ENCODE measurements at regions not wholly inside any gene's neighbourhood (a gene's known extent, or its start where the extent isn't known, plus 50 kb on each side); places are given as distances from the start of the nearest gene placed in this dataset.
"Not testable (repeated sequence)": the region's sequence is repeated elsewhere in the genome, so short reads cannot be mapped to it uniquely, and the experiment has no call there.

DNA sequence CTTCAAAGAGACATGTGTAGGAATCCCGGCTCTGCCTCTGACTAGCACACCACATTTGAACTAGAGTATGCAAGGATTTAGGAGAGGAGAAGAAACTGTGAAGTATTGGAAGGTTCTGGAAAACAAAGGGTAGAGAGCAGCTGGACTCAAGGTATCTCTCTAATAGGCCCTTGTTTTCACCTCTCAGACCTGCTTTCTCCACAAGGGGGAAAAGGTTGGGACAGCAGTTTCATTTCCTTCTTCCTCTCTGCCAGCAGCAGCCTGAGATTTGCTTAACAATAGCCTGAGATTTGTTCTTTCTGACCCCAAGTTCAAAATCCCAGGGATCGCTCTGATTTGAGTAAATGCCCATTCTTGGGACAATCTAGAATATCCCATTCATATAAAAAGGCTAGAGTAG lies 430.6 kb upstream of the MCTP2 start:
- no peaks in the 10 kb centered on the region for H3K27me3 Mint-ChIP-seq
- ATAC-seq = no peak
- no peak overlapping the region for H3K27ac Mint-ChIP-seq
- no peak overlapping the region for H3K4me3 Mint-ChIP-seq
- H3K36me3 Mint-ChIP-seq = no peaks in the 10 kb centered on the region
- no peaks in the 10 kb centered on the region for H3K4me1 Mint-ChIP-seq
- no peaks in the 10 kb centered on the region for H3K9me3 Mint-ChIP-seq

DNA sequence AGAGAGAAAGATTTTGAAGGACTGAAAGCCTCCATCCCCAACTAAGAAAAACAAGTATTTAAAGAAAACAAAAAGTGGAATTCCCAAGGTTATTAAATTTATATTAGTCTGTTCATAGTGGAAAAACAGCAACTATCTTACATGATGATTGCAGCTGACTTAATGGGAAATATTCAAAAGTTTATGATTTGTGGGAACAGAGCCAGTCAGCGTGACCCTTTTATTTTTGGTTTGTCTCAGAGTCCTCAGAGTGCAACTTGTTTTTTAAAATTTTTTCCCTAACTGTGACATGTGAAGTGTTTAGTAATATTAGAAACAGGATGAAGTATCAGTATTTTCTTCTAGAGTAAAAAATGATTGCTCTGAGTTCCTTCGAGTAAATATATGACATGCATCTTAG lies 441.9 kb upstream of the MCTP2 start:
- Mint-ChIP-seq H3K36me3 (no peaks in the 10 kb centered on the region), H3K9me3 (no peaks in the 10 kb centered on the region), H3K4me1 (no peaks in the 10 kb centered on the region), H3K27ac (no peak overlapping the region), H3K27me3 (no peaks in the 10 kb centered on the region), H3K4me3 (no peak overlapping the region)
- no peak for ATAC-seq

DNA sequence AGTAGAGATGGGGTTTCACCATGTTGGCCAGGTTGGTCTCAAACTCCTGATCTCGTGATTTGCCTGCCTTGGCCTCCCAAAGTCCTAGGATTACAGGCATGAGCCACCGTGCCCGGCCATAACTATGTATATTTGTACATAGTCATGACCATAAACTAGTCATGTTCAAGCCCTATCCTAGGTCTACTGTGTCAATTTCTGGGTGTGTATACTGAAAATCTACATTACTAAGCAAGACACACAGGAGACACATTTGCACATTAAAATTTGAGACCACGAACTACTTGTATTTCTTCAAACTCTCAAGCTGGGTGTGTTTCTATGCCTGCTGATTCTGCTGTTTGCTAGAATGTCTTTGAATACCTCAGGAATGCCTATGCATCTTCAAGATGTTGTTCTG lies 451.3 kb upstream of the MCTP2 start:
- H3K4me3 Mint-ChIP-seq = no peak overlapping the region
- ATAC-seq = no peak
- peaks cover 5% of the 10 kb centered on the region for H3K9me3 Mint-ChIP-seq
- H3K36me3 Mint-ChIP-seq = no peaks in the 10 kb centered on the region
- H3K27ac Mint-ChIP-seq = no peak overlapping the region
- no peaks in the 10 kb centered on the region for H3K4me1 Mint-ChIP-seq
- no peaks in the 10 kb centered on the region for H3K27me3 Mint-ChIP-seq

DNA sequence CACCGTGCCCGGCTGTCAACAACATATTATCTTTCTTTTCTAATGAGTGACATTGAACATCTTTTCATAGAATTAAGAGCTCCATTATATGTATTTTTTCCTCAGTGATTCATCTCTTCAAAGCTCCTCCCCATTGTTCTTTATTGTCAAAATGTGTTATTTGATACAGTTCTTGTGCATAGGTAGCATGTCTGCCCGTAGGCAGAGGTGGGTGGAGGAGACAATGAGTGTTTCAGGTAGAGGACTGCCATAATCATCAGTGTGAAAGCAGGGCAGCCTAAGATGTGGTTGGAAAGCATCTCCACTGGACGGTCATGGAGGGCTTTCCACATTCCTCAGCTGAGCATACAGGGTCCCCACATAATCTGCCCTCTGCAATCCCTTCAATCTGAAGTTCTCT lies 452.0 kb upstream of the MCTP2 start:
- H3K9me3 Mint-ChIP-seq = peaks cover 5% of the 10 kb centered on the region
- H3K4me1 Mint-ChIP-seq = no peaks in the 10 kb centered on the region
- H3K4me3 Mint-ChIP-seq = no peak overlapping the region
- no peak overlapping the region for H3K27ac Mint-ChIP-seq
- ATAC-seq = no peak
- H3K36me3 Mint-ChIP-seq = no peaks in the 10 kb centered on the region
- H3K27me3 Mint-ChIP-seq = no peaks in the 10 kb centered on the region

DNA sequence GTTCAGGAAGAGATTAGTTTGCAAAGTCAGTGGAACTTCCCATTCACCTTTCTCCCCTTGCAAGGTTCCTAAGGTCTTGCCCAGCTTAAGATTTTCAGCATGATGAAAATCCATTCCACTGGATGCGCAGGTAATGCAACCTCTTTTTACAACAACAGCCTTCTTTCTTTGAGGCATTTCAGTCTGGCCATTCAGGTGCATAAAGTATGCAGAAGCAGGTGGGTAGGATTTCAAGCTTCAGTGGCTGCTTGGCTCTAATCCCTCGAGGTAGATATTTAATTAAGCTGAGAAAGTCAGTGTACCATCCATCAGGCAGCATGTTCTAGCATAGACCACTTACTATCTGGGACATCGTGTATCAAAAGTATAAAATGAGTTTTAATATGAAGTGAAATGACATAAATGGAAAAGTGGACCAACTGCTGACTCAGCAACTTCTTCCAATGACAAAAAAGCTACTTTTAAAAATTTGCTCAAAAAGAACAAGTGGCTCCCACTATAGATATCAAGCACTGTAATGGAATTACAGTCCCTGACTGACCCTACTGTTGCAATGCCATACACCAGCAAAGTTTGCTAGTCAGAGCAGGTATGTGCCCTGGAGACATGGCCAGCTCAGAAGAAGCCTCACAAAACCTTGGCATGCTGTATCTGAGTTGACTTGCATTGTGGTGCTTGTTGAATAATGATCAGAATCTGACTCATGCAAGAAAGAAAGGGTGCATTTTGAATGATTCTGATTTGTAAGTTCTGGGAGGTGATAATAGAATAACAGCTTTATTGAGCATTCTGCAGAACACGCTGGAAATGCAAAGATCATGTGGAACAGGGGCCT lies 459.9 kb upstream of the MCTP2 start:
- Mint-ChIP-seq H3K27me3 (no peaks in the 10 kb centered on the region), H3K36me3 (no peaks in the 10 kb centered on the region), H3K27ac (no peak overlapping the region), H3K4me3 (no peak overlapping the region), H3K9me3 (peaks cover 8% of the 10 kb centered on the region), H3K4me1 (no peaks in the 10 kb centered on the region)
- no peak for ATAC-seq

DNA sequence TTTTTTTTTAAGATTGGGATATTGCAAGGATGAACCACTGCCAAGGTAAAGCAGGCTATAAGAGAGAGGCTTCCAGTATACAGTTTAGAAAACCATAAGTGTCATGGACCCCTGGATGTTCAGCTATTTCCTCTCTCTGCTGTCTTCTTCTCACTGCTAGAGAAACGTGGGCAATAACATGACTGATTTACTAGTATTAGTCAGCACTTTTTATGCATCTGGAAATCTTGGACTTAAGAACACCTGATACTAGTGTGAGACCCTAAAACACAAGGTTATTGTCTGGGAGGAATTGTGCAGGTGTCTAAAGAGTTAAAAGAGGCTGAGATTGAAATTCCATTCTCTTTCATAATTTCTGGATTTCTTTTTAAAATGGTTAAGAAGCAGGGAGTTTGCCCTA lies 460.6 kb upstream of the MCTP2 start:
- no peak for ATAC-seq
- Mint-ChIP-seq H3K9me3 (peaks cover 5% of the 10 kb centered on the region), H3K27me3 (no peaks in the 10 kb centered on the region), H3K27ac (no peak overlapping the region), H3K4me3 (no peak overlapping the region), H3K4me1 (no peaks in the 10 kb centered on the region), H3K36me3 (no peaks in the 10 kb centered on the region)

DNA sequence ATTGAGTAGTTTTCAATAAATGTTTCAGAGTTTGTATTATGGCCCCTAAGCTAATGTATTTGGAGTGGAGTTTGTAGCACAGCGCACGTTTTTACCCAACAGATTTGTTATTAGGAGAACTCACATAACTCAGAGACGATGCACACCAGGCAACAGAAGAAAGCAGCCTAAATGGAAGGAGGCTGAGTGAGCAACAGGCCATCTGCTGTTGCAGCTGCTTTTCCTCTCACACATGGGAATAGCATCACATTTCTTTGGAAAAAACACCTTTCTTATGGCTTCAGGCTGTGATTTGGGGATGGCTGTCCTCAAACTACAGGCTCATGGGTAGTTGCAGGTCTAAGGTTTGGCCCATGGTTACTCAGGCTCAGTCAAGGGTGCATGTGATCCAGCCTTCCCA lies 469.3 kb upstream of the MCTP2 start:
- Mint-ChIP-seq H3K9me3 (peaks cover 8% of the 10 kb centered on the region), H3K27ac (no peak overlapping the region), H3K27me3 (no peaks in the 10 kb centered on the region), H3K4me3 (no peak overlapping the region), H3K4me1 (no peaks in the 10 kb centered on the region), H3K36me3 (no peaks in the 10 kb centered on the region)
- no peak for ATAC-seq

DNA sequence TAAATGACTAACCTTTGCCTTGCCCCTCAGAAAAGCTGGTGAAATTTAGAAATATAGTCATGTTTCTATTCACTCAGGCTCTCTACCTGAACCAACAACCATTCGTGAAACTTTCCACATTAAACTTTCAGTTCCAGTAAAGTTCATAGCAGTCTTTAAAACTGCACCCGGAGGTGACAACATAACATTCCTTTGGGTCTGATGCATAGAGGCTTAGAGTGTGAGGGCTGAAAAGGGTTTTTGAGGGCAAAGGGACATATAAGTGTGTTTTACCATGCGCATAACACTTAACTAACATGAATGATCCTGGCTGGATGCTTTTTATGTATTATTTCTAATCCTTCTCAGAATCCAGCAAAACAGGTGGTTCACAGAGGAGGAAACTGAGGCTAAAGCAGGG lies 471.7 kb upstream of the MCTP2 start:
- H3K27ac Mint-ChIP-seq = no peak overlapping the region
- no peaks in the 10 kb centered on the region for H3K27me3 Mint-ChIP-seq
- peaks cover 11% of the 10 kb centered on the region for H3K9me3 Mint-ChIP-seq
- H3K36me3 Mint-ChIP-seq = no peaks in the 10 kb centered on the region
- no peaks in the 10 kb centered on the region for H3K4me1 Mint-ChIP-seq
- H3K4me3 Mint-ChIP-seq = no peak overlapping the region
- ATAC-seq = no peak

DNA sequence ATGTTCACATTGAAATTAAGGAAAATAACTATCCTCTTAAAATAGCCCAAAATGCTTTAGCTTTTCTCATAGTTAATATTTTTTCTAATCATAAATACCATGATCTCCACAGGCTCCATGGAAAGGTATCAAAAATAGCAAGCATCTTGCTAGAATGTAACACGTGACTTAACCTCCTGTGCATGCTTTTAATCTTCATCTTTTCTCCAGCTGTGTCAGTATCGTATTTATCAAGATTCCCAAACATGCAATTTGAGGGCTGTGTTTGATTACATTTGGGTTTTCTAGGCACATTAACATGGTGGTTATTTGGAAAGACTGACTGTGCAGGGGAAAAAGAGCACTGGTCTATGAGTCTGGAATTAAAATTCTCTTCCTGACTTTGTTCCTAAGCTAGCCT lies 472.5 kb upstream of the MCTP2 start:
- no peak for ATAC-seq
- Mint-ChIP-seq H3K27me3 (no peaks in the 10 kb centered on the region), H3K9me3 (peaks cover 11% of the 10 kb centered on the region), H3K4me3 (no peak overlapping the region), H3K36me3 (no peaks in the 10 kb centered on the region), H3K4me1 (no peaks in the 10 kb centered on the region), H3K27ac (no peak overlapping the region)

DNA sequence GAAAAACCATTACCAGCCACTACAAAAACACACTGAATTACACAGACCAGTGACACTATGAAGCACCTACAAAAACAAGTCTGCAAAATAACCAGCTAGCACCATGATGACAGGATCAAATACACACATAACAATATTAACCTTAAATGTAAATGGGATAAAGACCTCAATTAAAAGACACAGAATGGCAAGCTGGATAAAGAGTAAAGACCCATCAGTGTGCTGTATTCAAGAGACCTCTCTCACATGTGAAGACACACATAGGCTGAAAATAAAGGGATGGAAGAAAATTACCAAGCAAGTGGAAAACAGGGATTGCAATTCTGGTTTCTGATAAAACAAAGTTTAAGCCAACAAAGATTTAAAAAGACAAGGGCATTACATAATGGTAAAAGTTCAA lies 482.7 kb upstream of the MCTP2 start:
- Mint-ChIP-seq H3K27me3 (no peaks in the 10 kb centered on the region), H3K9me3 (peaks cover 6% of the 10 kb centered on the region), H3K36me3 (no peaks in the 10 kb centered on the region), H3K4me3 (no peak overlapping the region), H3K4me1 (no peaks in the 10 kb centered on the region), H3K27ac (no peak overlapping the region)
- ATAC-seq = no peak

DNA sequence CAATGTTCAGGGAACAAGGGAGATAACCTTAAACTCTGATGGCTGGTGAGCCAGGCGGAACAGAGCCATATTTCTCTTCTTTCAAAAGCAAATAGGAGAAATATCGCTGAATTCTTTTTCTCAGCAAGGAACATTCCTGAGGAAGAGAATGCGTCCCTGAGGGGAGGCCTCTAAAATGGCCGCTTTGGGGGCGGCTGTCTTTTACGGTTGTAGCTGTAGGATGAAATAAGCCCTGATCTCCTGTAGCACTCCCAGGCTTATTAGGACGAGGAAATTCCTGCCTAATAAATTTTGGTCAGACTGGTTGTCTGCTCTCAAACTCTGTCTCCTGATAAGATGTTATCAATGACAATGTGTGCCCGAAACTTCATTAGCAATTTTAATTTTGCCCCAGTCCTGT lies 496.4 kb upstream of the MCTP2 start:
- H3K36me3 Mint-ChIP-seq, H3K4me3 Mint-ChIP-seq, H3K27ac Mint-ChIP-seq, H3K4me1 Mint-ChIP-seq, H3K27me3 Mint-ChIP-seq, ATAC-seq: not testable (repeated sequence)
- peaks cover 12% of the 10 kb centered on the region for H3K9me3 Mint-ChIP-seq

DNA sequence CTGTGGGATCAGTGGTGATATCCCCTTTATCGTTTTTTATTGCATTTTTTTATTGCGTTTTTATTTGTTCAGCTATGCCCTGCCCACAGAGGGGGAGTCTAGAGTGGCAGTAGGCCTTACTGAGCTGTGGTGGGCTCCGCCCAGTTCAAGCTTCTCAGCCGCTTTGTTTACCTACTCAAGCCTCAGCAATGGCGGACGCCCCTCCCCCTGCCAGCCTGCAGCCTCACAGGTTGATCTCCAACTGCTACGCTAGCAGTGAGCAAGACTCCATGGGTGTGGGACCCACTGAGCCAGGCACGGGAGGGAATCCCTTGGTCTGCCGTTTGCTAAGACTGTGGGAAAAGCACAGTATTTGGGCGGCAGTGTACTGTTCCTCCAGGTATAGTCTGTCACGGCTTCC lies 500.6 kb upstream of the MCTP2 start:
- H3K27ac Mint-ChIP-seq = no peak overlapping the region
- H3K4me3 Mint-ChIP-seq = no peak overlapping the region
- H3K36me3 Mint-ChIP-seq = no peaks in the 10 kb centered on the region
- ATAC-seq = no peak
- H3K9me3 Mint-ChIP-seq = peaks cover 19% of the 10 kb centered on the region
- H3K4me1 Mint-ChIP-seq = no peaks in the 10 kb centered on the region
- H3K27me3 Mint-ChIP-seq = no peaks in the 10 kb centered on the region

DNA sequence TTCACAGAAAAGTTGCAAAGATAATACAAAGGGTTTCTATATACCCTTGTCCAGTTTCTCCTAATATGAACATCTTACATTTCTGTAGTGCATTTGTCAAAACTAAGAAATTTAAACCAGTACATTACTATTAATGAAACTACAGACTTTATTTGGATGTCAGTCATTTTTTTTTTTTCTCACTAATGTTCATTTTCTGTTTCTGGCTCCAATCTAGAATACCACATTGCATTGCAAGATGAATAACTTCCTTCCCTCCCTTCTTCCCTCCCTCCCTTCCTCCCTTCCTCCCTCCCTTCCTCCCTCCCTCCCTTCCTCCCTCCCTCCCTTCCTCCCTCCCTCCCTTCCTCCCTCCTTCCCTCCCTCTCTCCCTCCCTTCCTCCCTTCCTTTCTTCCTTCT lies 509.2 kb upstream of the MCTP2 start:
- H3K9me3 Mint-ChIP-seq = peaks cover 3% of the 10 kb centered on the region
- no peak for ATAC-seq
- no peaks in the 10 kb centered on the region for H3K36me3 Mint-ChIP-seq
- no peak overlapping the region for H3K4me3 Mint-ChIP-seq
- no peaks in the 10 kb centered on the region for H3K27me3 Mint-ChIP-seq
- no peaks in the 10 kb centered on the region for H3K4me1 Mint-ChIP-seq
- H3K27ac Mint-ChIP-seq = no peak overlapping the region

DNA sequence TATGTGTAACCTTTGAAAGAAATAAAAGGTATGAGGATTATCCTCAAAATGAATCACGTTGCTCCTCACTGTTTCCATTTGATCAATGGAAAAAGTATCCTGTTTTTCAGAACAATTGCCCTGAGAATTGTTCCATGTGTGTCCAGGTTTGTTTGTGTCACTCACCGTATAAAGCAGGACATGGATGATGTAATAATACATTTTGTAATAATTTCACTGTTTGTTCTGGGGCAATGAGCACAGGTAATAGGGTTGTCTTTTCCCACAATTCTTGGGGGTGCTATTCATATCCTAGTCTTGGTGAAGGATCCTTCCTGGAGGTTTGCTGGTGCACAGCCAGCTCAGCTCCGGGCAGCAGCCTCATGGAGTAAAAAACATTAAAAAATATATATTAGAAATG lies 510.8 kb upstream of the MCTP2 start:
- Mint-ChIP-seq H3K9me3 (no peaks in the 10 kb centered on the region), H3K4me1 (no peaks in the 10 kb centered on the region), H3K27me3 (no peaks in the 10 kb centered on the region), H3K27ac (no peak overlapping the region), H3K4me3 (no peak overlapping the region), H3K36me3 (no peaks in the 10 kb centered on the region)
- no peak for ATAC-seq

DNA sequence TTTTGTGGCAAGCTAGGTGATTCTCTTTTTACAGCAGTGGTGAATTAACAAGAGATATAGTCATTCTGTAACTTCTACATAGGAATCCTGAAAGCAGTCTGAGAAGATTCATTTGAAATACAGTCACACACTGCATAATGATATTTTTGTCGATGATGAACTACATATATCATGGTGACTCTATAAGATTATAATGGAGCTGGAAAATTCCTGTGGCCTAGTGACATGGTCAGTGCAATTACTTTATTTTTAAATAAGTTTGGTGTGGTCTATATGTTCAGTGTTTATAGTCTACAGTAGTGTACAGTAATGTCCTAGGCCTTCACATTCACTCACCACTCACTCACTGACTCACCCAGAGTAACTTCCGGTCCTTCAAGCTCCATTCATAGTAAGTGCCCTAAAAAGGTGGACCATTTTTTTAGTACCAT lies 511.4 kb upstream of the MCTP2 start:
- peaks cover 5% of the 10 kb centered on the region for H3K9me3 Mint-ChIP-seq
- H3K4me1 Mint-ChIP-seq = no peaks in the 10 kb centered on the region
- no peaks in the 10 kb centered on the region for H3K36me3 Mint-ChIP-seq
- no peak overlapping the region for H3K4me3 Mint-ChIP-seq
- no peak overlapping the region for H3K27ac Mint-ChIP-seq
- H3K27me3 Mint-ChIP-seq = no peaks in the 10 kb centered on the region
- no peak for ATAC-seq

DNA sequence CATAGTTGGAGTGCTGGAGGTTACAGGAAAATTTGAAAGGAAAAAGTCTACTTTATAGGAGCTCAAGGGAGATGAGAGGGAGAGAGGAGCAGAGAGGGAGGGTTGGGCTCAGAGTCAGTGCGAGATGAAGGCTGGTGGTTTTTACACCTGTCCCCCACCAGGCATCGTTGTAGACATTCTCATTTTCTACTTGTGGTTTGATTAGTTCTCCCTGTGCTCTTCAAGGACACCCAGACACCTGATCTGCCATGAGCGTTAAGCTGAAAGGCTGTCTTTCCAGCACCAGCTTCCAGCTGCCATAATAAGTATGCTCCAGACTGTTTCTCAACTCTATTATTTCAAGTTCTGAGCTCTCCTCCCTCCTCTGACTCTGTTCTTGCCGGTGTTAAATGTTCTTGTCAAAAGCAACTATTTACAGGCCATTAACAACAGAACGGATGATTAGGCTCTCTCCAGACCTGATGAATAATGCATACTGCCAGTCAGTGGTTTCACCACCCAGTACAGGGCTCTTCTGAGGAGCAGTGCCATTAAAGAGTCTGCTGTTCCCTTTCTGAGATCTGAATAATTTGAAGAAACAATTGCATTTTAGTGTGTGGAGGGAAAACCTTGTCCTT lies 514.6 kb upstream of the MCTP2 start:
- Mint-ChIP-seq H3K27me3 (no peaks in the 10 kb centered on the region), H3K4me1 (no peaks in the 10 kb centered on the region), H3K4me3 (no peak overlapping the region), H3K9me3 (peaks cover 5% of the 10 kb centered on the region), H3K27ac (no peak overlapping the region), H3K36me3 (no peaks in the 10 kb centered on the region)
- no peak for ATAC-seq

Measured in stimulated activated memory B cell treated with anti-CD40 and anti-IgM and Interleukin-4, amounts not matched to agents 10 μg/mL and 1 μg/mL and 100 μg/mL, for 72 hours (primary cell).